ENCODE measurements at regions not wholly inside any gene's neighbourhood (a gene's known extent, or its start where the extent isn't known, plus 50 kb on each side); places are given as distances from the start of the nearest gene placed in this dataset.

GRCh38 chr18:78831603-78832002 lies 148.0 kb upstream of the SALL3 start:
- TF ChIP-seq YY1 (IDR thresholded peaks at IDR 0.05; ENCODE audit: insufficient read depth, insufficient read length) (no peak), SUZ12 (IDR thresholded peaks at IDR 0.05; ENCODE audit: extremely low read depth, insufficient read depth, insufficient read length) (no peak), ZNF274 (IDR thresholded peaks at IDR 0.05; ENCODE audit: low read depth, low read length) (no peak)
